H1 (cell line): ENCODE measurements at regions not wholly inside any gene's neighbourhood (a gene's known extent, or its start where the extent isn't known, plus 50 kb on each side); places are given as distances from the start of the nearest gene placed in this dataset.

Experiments
- CTCF ChIA-PET: fragments of 300-600 bp; sonication (Branson Sonifier 250); formaldehyde crosslinking; loops from one replicate; lab custom pipeline; 2021; ENCODE audit not compliant: partially characterized antibody; lab: Charles Lee
- POLR2A ChIA-PET: fragments of 300-600 bp; sonication (Branson Sonifier 250); formaldehyde crosslinking; loops from one replicate; lab custom pipeline; 2021; ENCODE audit warnings: inconsistent platforms; ENCODE audit not compliant: partially characterized antibody; lab: Charles Lee
- DNase-seq, 2 experiments: peaks; one replicate each; pipeline versions ENCODE4 v3.0.0 to v3.0.0-alpha.2; 2010 to 2022; ENCODE audit warnings: low spot score in 2 of 2, low read depth in 1 of 2, mixed read lengths in 1 of 2
- FAIRE-seq: peaks from 2 replicates; lab custom pipeline; 2011; peaks lifted over from hg19 to GRCh38; lab: Jason Lieb, UNC
- H2AFZ ChIP-seq: 2 replicates; pipeline ENCODE4 v1.8.1; 2012; ENCODE audit warnings: low read length, inconsistent platforms
- H2AK5ac ChIP-seq: 2 replicates; pipeline ENCODE4 v1.6.1; 2013; ENCODE audit warnings: low read depth, low read length
- H2BK120ac ChIP-seq: replicated peaks from 2 replicates; pipeline ENCODE3; 2013; ENCODE audit warnings: low read depth, low read length, inconsistent platforms
- H2BK12ac ChIP-seq: 2 replicates; pipeline ENCODE4 v1.6.1; 2013; ENCODE audit warnings: low read depth, low read length
- H2BK15ac ChIP-seq: 2 replicates; pipeline ENCODE4 v1.6.1; 2013; ENCODE audit warnings: low read length
- H2BK20ac ChIP-seq: 2 replicates; pipeline ENCODE4 v1.6.1; 2013; ENCODE audit warnings: low read length
- H2BK5ac ChIP-seq: 2 replicates; pipeline ENCODE4 v1.6.1; 2013; ENCODE audit warnings: low read depth, low read length
- H3K14ac ChIP-seq: 2 replicates; pipeline ENCODE4 v1.6.1; 2013; ENCODE audit warnings: inconsistent platforms; ENCODE audit not compliant: insufficient read length
- H3K18ac ChIP-seq: 2 replicates; pipeline ENCODE4 v1.6.1; 2013; ENCODE audit warnings: low read length; ENCODE audit errors: extremely low read depth
- H3K23ac ChIP-seq: 2 replicates; pipeline ENCODE4 v1.6.1; 2013; ENCODE audit warnings: inconsistent platforms; ENCODE audit not compliant: insufficient read length
- H3K23me2 ChIP-seq: 2 replicates; pipeline ENCODE4 v1.6.1; 2013; ENCODE audit warnings: low read depth, low read length
- H3K27ac ChIP-seq: 2 replicates; pipeline ENCODE4 v1.6.1; 2011; ENCODE audit warnings: low read depth, low read length, inconsistent platforms
- H3K27me3 ChIP-seq, 4 experiments: replicated peaks in 1 of 4; 1 replicate in 1 of 4; 2 replicates in 3 of 4; pipeline versions ENCODE4 v1.6.1 to v1.8.1; 2011 to 2013; ENCODE audit warnings: low read length in 3 of 4, mild to moderate bottlenecking in 3 of 4, inconsistent platforms in 2 of 4, mixed read lengths in 2 of 4, moderate library complexity in 1 of 4; ENCODE audit not compliant: control insufficient read depth in 3 of 4, insufficient read depth in 3 of 4; ENCODE audit errors: extremely low read depth in 1 of 4
- H3K36me3 ChIP-seq, 4 experiments: 2 replicates each; pipeline versions ENCODE4 v1.6.1 to v1.8.1; 2011 to 2013; ENCODE audit warnings: mild to moderate bottlenecking in 4 of 4, low read length in 3 of 4, moderate library complexity in 2 of 4, control low read depth in 1 of 4, inconsistent platforms in 1 of 4; ENCODE audit not compliant: insufficient read depth in 4 of 4, control insufficient read depth in 2 of 4
- H3K4ac ChIP-seq: replicated peaks from 2 replicates; pipeline ENCODE3; 2013; ENCODE audit warnings: low read length, low read depth, mixed read lengths, inconsistent platforms; ENCODE audit not compliant: insufficient read length
- H3K4me1 ChIP-seq, 4 experiments: replicated peaks in 1 of 4; 1 replicate in 1 of 4; 2 replicates in 3 of 4; pipeline versions ENCODE4 v1.6.1 to v1.8.1; 2011 to 2013; ENCODE audit warnings: low read length in 3 of 4, inconsistent platforms in 2 of 4, mixed read lengths in 1 of 4; ENCODE audit not compliant: insufficient read depth in 4 of 4, control insufficient read depth in 3 of 4
- H3K4me2 ChIP-seq, 2 experiments: 2 replicates each; pipeline versions ENCODE4 v1.6.1 to v1.8.1; 2011 to 2013; ENCODE audit warnings: low read depth in 2 of 2, low read length in 2 of 2, control low read depth in 1 of 2, inconsistent platforms in 1 of 2, mild to moderate bottlenecking in 1 of 2; ENCODE audit not compliant: insufficient read depth in 1 of 2
- H3K4me3 ChIP-seq, 4 experiments: fragments of 200-600, 300-600 bp in 1 of 4; sonication (generic), shearing (Covaris generic), sonication (Bioruptor Twin) in 1 of 4; 2 replicates each; pipeline versions ENCODE4 v1.5.1 to v1.8.1; 2011 to 2016; ENCODE audit warnings: low read length in 4 of 4, low read depth in 3 of 4, control low read depth in 2 of 4, inconsistent platforms in 2 of 4, mild to moderate bottlenecking in 2 of 4, mixed read lengths in 1 of 4, moderate library complexity in 1 of 4; ENCODE audit not compliant: insufficient read depth in 2 of 4; ENCODE audit errors: extremely low read depth in 1 of 4
- H3K56ac ChIP-seq: replicated peaks from 2 replicates; pipeline ENCODE3; 2013; ENCODE audit warnings: low read depth, mild to moderate bottlenecking, mixed read lengths, low read length, inconsistent platforms; ENCODE audit not compliant: insufficient read length
- H3K79me1 ChIP-seq: 2 replicates; pipeline ENCODE4 v1.6.1; 2013; ENCODE audit warnings: low read depth, low read length, control low read depth
- H3K79me2 ChIP-seq, 2 experiments: 2 replicates each; pipeline versions ENCODE4 v1.6.1 to v1.8.1; 2012 to 2013; ENCODE audit warnings: low read length in 2 of 2, mild to moderate bottlenecking in 2 of 2, inconsistent platforms in 1 of 2; ENCODE audit not compliant: insufficient read depth in 2 of 2, control insufficient read depth in 1 of 2
- H3K9ac ChIP-seq, 4 experiments: replicated peaks in 1 of 4; 1 replicate in 1 of 4; 2 replicates in 3 of 4; pipeline versions ENCODE4 v1.6.1 to v1.8.1; 2011 to 2013; ENCODE audit warnings: low read depth in 3 of 4, low read length in 3 of 4, control low read depth in 2 of 4, mild to moderate bottlenecking in 2 of 4, moderate library complexity in 2 of 4, inconsistent platforms in 1 of 4; ENCODE audit errors: extremely low read depth in 1 of 4
- H3K9me3 ChIP-seq, 2 experiments: 2 replicates each; pipeline versions ENCODE4 v1.6.1 to v1.8.1; 2012 to 2013; ENCODE audit warnings: mild to moderate bottlenecking in 2 of 2, moderate library complexity in 2 of 2, control low read depth in 1 of 2, inconsistent platforms in 1 of 2, low read depth in 1 of 2, low read length in 1 of 2, mixed read lengths in 1 of 2; ENCODE audit not compliant: insufficient read depth in 2 of 2
- H4K20me1 ChIP-seq, 2 experiments: replicated peaks in 1 of 2; 2 replicates each; pipeline versions ENCODE3 to v1.8.1; 2011 to 2013; ENCODE audit warnings: inconsistent platforms in 2 of 2, low read length in 2 of 2, mild to moderate bottlenecking in 1 of 2; ENCODE audit not compliant: insufficient read depth in 2 of 2, control insufficient read depth in 1 of 2
- H4K5ac ChIP-seq: 2 replicates; pipeline ENCODE4 v1.6.1; 2013; ENCODE audit warnings: low read length, low read depth, mixed read lengths, inconsistent platforms; ENCODE audit not compliant: insufficient read length
- H4K8ac ChIP-seq: 2 replicates; pipeline ENCODE4 v1.8.0; 2013; ENCODE audit warnings: mild to moderate bottlenecking, moderate library complexity, low read length, inconsistent platforms; ENCODE audit not compliant: insufficient read depth; ENCODE audit errors: extremely low read depth
- H4K91ac ChIP-seq: replicated peaks from 2 replicates; pipeline ENCODE3; 2013; ENCODE audit warnings: low read length, mixed read lengths, inconsistent platforms; ENCODE audit not compliant: insufficient read length
- ASH2L ChIP-seq: fragments of 200-600, 300-600 bp; sonication (generic); IDR thresholded peaks from one replicate; pipeline ENCODE4 v1.7.1; 2017; ENCODE audit warnings: low read length
- BACH1 ChIP-seq: IDR thresholded peaks from 2 replicates; pipeline ENCODE4 v1.6.1; 2012; ENCODE audit warnings: low read length, improper control_type of control experiment
- CBX8 ChIP-seq: fragments of 300-800, 300-1000 bp; sonication (generic); IDR thresholded peaks from 2 replicates; pipeline ENCODE4 v1.7.1; 2016; ENCODE audit warnings: low read depth, low read length, borderline replicate concordance
- CHD1 ChIP-seq: IDR thresholded peaks from 2 replicates; pipeline ENCODE4 v1.6.1; 2012; ENCODE audit warnings: low read depth, low read length, improper control_type of control experiment
- MAFK ChIP-seq: IDR thresholded peaks from 2 replicates; pipeline ENCODE4 v1.6.1; 2012; ENCODE audit warnings: low read depth, mild to moderate bottlenecking, improper control_type of control experiment, low read length
- NRF1 ChIP-seq: IDR thresholded peaks from 2 replicates; pipeline ENCODE4 v1.6.1; 2011; ENCODE audit warnings: mild to moderate bottlenecking, low read depth, low read length, improper control_type of control experiment
- POLR2A ChIP-seq, 2 experiments: IDR thresholded peaks; 1 replicate in 1 of 2; 2 replicates in 1 of 2; pipeline ENCODE4 v1.6.1; 2011; ENCODE audit warnings: low read depth in 2 of 2, low read length in 2 of 2, mild to moderate bottlenecking in 2 of 2; ENCODE audit errors: control extremely low read depth in 1 of 2
- RAD21 ChIP-seq, 2 experiments: IDR thresholded peaks in 1 of 2; conservative IDR thresholded peaks in 1 of 2; 2 replicates each; pipeline ENCODE4 v1.6.1; 2011; ENCODE audit warnings: low read depth in 2 of 2, low read length in 2 of 2, improper control_type of control experiment in 1 of 2, inconsistent platforms in 1 of 2, mild to moderate bottlenecking in 1 of 2, moderate library complexity in 1 of 2
- RNF2 ChIP-seq: fragments of 200-900, 300-1000 bp; sonication (generic); IDR thresholded peaks from 2 replicates; pipeline ENCODE4 v1.7.1; 2016; ENCODE audit warnings: borderline replicate concordance, low read depth, mild to moderate bottlenecking, antibody characterized with exemption, low read length; ENCODE audit not compliant: poor library complexity, severe bottlenecking; ENCODE audit errors: missing control alignments
- TAF1 ChIP-seq: IDR thresholded peaks from 2 replicates; pipeline ENCODE4 v1.6.1; 2011; ENCODE audit warnings: mild to moderate bottlenecking, low read depth, low read length
- TAF7 ChIP-seq: optimal IDR thresholded peaks from 2 replicates; pipeline ENCODE3; 2011; ENCODE audit warnings: low read depth, mild to moderate bottlenecking, inconsistent platforms, low read length, moderate library complexity, borderline replicate concordance
- TEAD4 ChIP-seq: IDR thresholded peaks from 2 replicates; pipeline ENCODE4 v1.6.1; 2012; ENCODE audit warnings: low read depth, low read length, inconsistent platforms, mixed read lengths
- USF2 ChIP-seq: IDR thresholded peaks from 2 replicates; pipeline ENCODE4 v1.6.1; 2011; ENCODE audit warnings: low read length, improper control_type of control experiment
- WGBS, 2 experiments: shearing (Covaris generic) in 1 of 2; methylation state at CpG; one replicate each; pipeline versions ENCODE4 v1.1.6 to v1.1.7; 2013 to 2015; ENCODE audit warnings: low lambda C conversion rate in 2 of 2, mixed read lengths in 2 of 2, inconsistent platforms in 1 of 2, low coverage in 1 of 2, missing lambda C conversion rate in 1 of 2; ENCODE audit not compliant: insufficient replicate concordance in 2 of 2, insufficient coverage in 1 of 2, insufficient read length in 1 of 2; ENCODE audit errors: extremely low coverage in 1 of 2, missing lambda C conversion rate in 1 of 2; 5-methylcytosine and 5-hydroxymethylcytosine counted together

GRCh38 chr11:23502826-23503225 is 642.6 kb upstream of the CCDC179 start:
- no peak overlapping the region for H2BK20ac ChIP-seq
- no peak overlapping the region for H3K18ac ChIP-seq
- H3K4me3 ChIP-seq = no peak overlapping the region
- H3K14ac ChIP-seq = no peak overlapping the region
- H4K91ac ChIP-seq = no peak overlapping the region
- H3K23ac ChIP-seq = no peak overlapping the region
- CTCF ChIA-PET = no interaction called here
- POLR2A ChIA-PET = interaction anchor here (0.8 kb wide), 1 partner anchor 12 kb away, joined by 3 read pairs; no protein-coding TSS in a partner anchor
- WGBS, 2 experiments = 100% methylated on average over 1 of the region's 1 CpG; no CpG with 5 or more reads in 1 of the 2 experiments
- no peak overlapping the region for H2BK12ac ChIP-seq
- no peak overlapping the region for H3K4ac ChIP-seq
- no peak overlapping the region for H2BK15ac ChIP-seq
- H3K9me3 ChIP-seq = no peaks in the 10 kb centered on the region
- no peak overlapping the region for H2AK5ac ChIP-seq
- H4K20me1 ChIP-seq = no peaks in the 10 kb centered on the region
- no peak overlapping the region for H4K5ac ChIP-seq
- H2BK120ac ChIP-seq = no peak overlapping the region
- no peak overlapping the region for H3K56ac ChIP-seq
- DNase-seq (no peak), FAIRE-seq (no peak)
- H3K4me1 ChIP-seq = no peaks in the 10 kb centered on the region; a peak in 1 of 7 replicates
- no peaks in the 10 kb centered on the region for H3K36me3 ChIP-seq
- no peaks in the 10 kb centered on the region; the same call in 1 of the 2 replicates for H3K23me2 ChIP-seq
- no peaks in the 10 kb centered on the region for H3K27me3 ChIP-seq
- no peak overlapping the region for H2BK5ac ChIP-seq
- no peak overlapping the region for H4K8ac ChIP-seq
- no peaks in the 10 kb centered on the region for H3K79me2 ChIP-seq
- no peak overlapping the region for H3K4me2 ChIP-seq
- H3K9ac ChIP-seq = no peak overlapping the region
- H2AFZ ChIP-seq = peak overlapping the region; percentile 30; the same call in 1 of the 2 replicates
- no peaks in the 10 kb centered on the region for H3K79me1 ChIP-seq
- no peak overlapping the region for H3K27ac ChIP-seq
- TF ChIP-seq RNF2 (no peak), POLR2A (IDR thresholded peaks at IDR 0.05; ENCODE audit: control extremely low read depth in 1 of 2, low read depth in 2 of 2, low read length in 2 of 2) (no peak), USF2 (no peak), BACH1 (no peak), CHD1 (no peak), RAD21 (IDR thresholded peaks at IDR 0.05 in 1 of 2, conservative IDR thresholded peaks at IDR 0.05 in 1 of 2; ENCODE audit: low read depth in 2 of 2, low read length in 2 of 2) (no peak), CBX8 (no peak), TAF1 (no peak), NRF1 (no peak), TEAD4 (no peak), TAF7 (no peak), ASH2L (no peak), MAFK (no peak)
